ENCODE measurements at regions not wholly inside any gene's neighbourhood (a gene's known extent, or its start where the extent isn't known, plus 50 kb on each side); places are given as distances from the start of the nearest gene placed in this dataset.
"Not testable (repeated sequence)": the region's sequence is repeated elsewhere in the genome, so short reads cannot be mapped to it uniquely, and the experiment has no call there.

- not testable (repeated sequence) for TF ChIP-seq CEBPB (IDR thresholded peaks at IDR 0.05; ENCODE audit: low read depth, low read length); SP1 (IDR thresholded peaks at IDR 0.05; ENCODE audit: low read depth, low read length); FOSL1 (IDR thresholded peaks at IDR 0.05; ENCODE audit: insufficient read depth, low read depth, low read length); SP4 (IDR thresholded peaks at IDR 0.05; ENCODE audit: low read length); SUZ12 (IDR thresholded peaks at IDR 0.05; ENCODE audit: low read length); EZH2 (IDR thresholded peaks at IDR 0.05; ENCODE audit: low read depth, low read length, severe bottlenecking); MAFK (IDR thresholded peaks at IDR 0.05; ENCODE audit: low read depth, low read length); POLR2A (IDR thresholded peaks at IDR 0.05; ENCODE audit: control extremely low read depth in 1 of 2, low read depth in 2 of 2, low read length in 2 of 2)
- TF ChIP-seq, protein P1, sequence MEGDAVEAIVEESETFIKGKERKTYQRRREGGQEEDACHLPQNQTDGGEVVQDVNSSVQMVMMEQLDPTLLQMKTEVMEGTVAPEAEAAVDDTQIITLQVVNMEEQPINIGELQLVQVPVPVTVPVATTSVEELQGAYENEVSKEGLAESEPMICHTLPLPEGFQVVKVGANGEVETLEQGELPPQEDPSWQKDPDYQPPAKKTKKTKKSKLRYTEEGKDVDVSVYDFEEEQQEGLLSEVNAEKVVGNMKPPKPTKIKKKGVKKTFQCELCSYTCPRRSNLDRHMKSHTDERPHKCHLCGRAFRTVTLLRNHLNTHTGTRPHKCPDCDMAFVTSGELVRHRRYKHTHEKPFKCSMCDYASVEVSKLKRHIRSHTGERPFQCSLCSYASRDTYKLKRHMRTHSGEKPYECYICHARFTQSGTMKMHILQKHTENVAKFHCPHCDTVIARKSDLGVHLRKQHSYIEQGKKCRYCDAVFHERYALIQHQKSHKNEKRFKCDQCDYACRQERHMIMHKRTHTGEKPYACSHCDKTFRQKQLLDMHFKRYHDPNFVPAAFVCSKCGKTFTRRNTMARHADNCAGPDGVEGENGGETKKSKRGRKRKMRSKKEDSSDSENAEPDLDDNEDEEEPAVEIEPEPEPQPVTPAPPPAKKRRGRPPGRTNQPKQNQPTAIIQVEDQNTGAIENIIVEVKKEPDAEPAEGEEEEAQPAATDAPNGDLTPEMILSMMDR (IDR thresholded peaks at IDR 0.05; ENCODE audit: control extremely low read depth in 1 of 3, insufficient read depth in 1 of 3, low read depth in 1 of 3, low read length in 3 of 3) = not testable (repeated sequence)
Measured at GRCh38 chr11:89585046-89585445, 93.9 kb upstream of the NOX4 start.

Measured in H1 (cell line).